ENCODE measurements at regions not wholly inside any gene's neighbourhood (a gene's known extent, or its start where the extent isn't known, plus 50 kb on each side); places are given as distances from the start of the nearest gene placed in this dataset.

DNA sequence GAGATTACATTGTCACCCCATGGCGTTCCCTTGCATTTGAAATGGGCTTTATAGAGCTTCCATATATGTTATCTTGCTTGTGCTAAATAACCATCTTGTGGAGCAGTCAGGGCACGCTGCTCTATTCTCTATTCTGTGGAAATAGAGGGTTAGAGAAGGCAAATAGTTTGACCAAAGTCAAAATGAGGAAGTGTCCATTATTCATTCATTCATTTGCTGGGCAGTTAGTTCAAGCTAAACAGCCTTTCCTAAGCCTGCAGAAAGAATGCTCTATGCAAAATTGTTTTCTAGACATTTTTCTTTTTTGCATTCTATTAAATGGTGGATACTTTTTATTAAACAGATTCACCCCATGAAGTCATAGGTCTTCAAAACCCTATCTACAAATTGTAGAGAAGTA is 67.8 kb upstream of the ELAC2 start:
- TF ChIP-seq POLR2AphosphoS5 (IDR thresholded peaks at IDR 0.05; ENCODE audit: low read depth, low read length) (no peak), FOXP2 (optimal IDR thresholded peaks at IDR 0.05; ENCODE audit: borderline replicate concordance, extremely low read depth, extremely low read length, insufficient read depth) (no peak), TAF1 (IDR thresholded peaks at IDR 0.05; ENCODE audit: borderline replicate concordance, insufficient read depth, low read length) (no peak), SIN3A (IDR thresholded peaks at IDR 0.05; ENCODE audit: borderline replicate concordance, insufficient read depth, low read length) (no peak)
- TF ChIP-seq, protein P1, sequence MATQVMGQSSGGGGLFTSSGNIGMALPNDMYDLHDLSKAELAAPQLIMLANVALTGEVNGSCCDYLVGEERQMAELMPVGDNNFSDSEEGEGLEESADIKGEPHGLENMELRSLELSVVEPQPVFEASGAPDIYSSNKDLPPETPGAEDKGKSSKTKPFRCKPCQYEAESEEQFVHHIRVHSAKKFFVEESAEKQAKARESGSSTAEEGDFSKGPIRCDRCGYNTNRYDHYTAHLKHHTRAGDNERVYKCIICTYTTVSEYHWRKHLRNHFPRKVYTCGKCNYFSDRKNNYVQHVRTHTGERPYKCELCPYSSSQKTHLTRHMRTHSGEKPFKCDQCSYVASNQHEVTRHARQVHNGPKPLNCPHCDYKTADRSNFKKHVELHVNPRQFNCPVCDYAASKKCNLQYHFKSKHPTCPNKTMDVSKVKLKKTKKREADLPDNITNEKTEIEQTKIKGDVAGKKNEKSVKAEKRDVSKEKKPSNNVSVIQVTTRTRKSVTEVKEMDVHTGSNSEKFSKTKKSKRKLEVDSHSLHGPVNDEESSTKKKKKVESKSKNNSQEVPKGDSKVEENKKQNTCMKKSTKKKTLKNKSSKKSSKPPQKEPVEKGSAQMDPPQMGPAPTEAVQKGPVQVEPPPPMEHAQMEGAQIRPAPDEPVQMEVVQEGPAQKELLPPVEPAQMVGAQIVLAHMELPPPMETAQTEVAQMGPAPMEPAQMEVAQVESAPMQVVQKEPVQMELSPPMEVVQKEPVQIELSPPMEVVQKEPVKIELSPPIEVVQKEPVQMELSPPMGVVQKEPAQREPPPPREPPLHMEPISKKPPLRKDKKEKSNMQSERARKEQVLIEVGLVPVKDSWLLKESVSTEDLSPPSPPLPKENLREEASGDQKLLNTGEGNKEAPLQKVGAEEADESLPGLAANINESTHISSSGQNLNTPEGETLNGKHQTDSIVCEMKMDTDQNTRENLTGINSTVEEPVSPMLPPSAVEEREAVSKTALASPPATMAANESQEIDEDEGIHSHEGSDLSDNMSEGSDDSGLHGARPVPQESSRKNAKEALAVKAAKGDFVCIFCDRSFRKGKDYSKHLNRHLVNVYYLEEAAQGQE (IDR thresholded peaks at IDR 0.05; ENCODE audit: insufficient read depth in 1 of 2, low read depth in 2 of 2, low read length in 2 of 2), result no peak
